Urinary bladder (tissue), 3 donors: ENCODE measurements at regions not wholly inside any gene's neighbourhood (a gene's known extent, or its start where the extent isn't known, plus 50 kb on each side); places are given as distances from the start of the nearest gene placed in this dataset.
"Not testable (repeated sequence)": the region's sequence is repeated elsewhere in the genome, so short reads cannot be mapped to it uniquely, and the experiment has no call there.

Source experiments
- DNase-seq: peaks from one replicate; pipeline ENCODE4 v3.0.0-alpha.2; 2015; ENCODE audit errors: extremely low spot score
- H3K27ac ChIP-seq: one replicate; pipeline ENCODE4 v1.5.1; 2013; ENCODE audit warnings: low read depth, mild to moderate bottlenecking, moderate library complexity
- H3K36me3 ChIP-seq: one replicate; pipeline ENCODE4 v1.6.1; 2013; ENCODE audit warnings: mild to moderate bottlenecking, moderate library complexity; ENCODE audit not compliant: insufficient read depth
- H3K4me1 ChIP-seq: one replicate; pipeline ENCODE4 v1.6.1; 2013; ENCODE audit warnings: mild to moderate bottlenecking, moderate library complexity; ENCODE audit not compliant: insufficient read depth
- H3K4me3 ChIP-seq: one replicate; pipeline ENCODE4 v1.5.1; 2013; ENCODE audit warnings: low read depth, low read length
- WGBS: extraction: QIAGEN DNeasy Blood & Tissue Kit; methylation state at CpG from one replicate; pipeline ENCODE4 v1.1.7; 2013; 5-methylcytosine and 5-hydroxymethylcytosine counted together
- donor health status: healthy with polysubstance abuse.
- donor health status: healthy.

GRCh38 chr6:82612475-82613039 lies 248.9 kb downstream of the TPBG start:
- H3K36me3 ChIP-seq: no peaks in the 10 kb centered on the region
- no peak overlapping the region for H3K4me3 ChIP-seq
- 88% methylated on average over 1 of the region's 1 CpG for WGBS
- peaks cover 2% of the 10 kb centered on the region for H3K4me1 ChIP-seq
- no peak for DNase-seq
- no peak overlapping the region for H3K27ac ChIP-seq

- WGBS: 67% methylated on average over 3 of the region's 3 CpGs
- H3K27ac ChIP-seq: no peak overlapping the region
- H3K4me3 ChIP-seq: no peak overlapping the region
- H3K4me1 ChIP-seq: no peaks in the 10 kb centered on the region
- no peak for DNase-seq
- no peaks in the 10 kb centered on the region for H3K36me3 ChIP-seq
These were observed 250.9 kb downstream of the TPBG start for GRCh38 chr6:82614518-82614917.

- Histone ChIP-seq H3K4me3 (no peak overlapping the region), H3K27ac (no peak overlapping the region), H3K36me3 (no peaks in the 10 kb centered on the region), H3K4me1 (no peaks in the 10 kb centered on the region)
- DNase-seq: no peak
- 88% methylated on average over 4 of the region's 4 CpGs for WGBS
These were observed 252.9 kb downstream of the TPBG start for GRCh38 chr6:82616386-82617028.

- no peak overlapping the region for H3K27ac ChIP-seq
- H3K4me3 ChIP-seq: no peak overlapping the region
- DNase-seq: no peak
- H3K4me1 ChIP-seq: no peaks in the 10 kb centered on the region
- H3K36me3 ChIP-seq: no peaks in the 10 kb centered on the region
These were observed 254.0 kb downstream of the TPBG start for GRCh38 chr6:82617648-82618047.

GRCh38 chr6:82619573-82619972 lies 256.0 kb downstream of the TPBG start:
- DNase-seq: no peak
- Histone ChIP-seq H3K27ac (no peak overlapping the region), H3K36me3 (no peaks in the 10 kb centered on the region), H3K4me3 (no peak overlapping the region), H3K4me1 (no peaks in the 10 kb centered on the region)

GRCh38 chr6:82622461-82622860 lies 258.8 kb downstream of the TPBG start:
- no peaks in the 10 kb centered on the region for H3K36me3 ChIP-seq
- DNase-seq: no peak

GRCh38 chr6:82624251-82624650 lies 260.6 kb downstream of the TPBG start:
- Histone ChIP-seq H3K27ac (no peak overlapping the region), H3K4me1 (no peaks in the 10 kb centered on the region), H3K4me3 (no peak overlapping the region), H3K36me3 (no peaks in the 10 kb centered on the region)
- no peak for DNase-seq
- 93% methylated on average over 3 of the region's 3 CpGs for WGBS

More at GRCh38 chr6:82622461-82622860, 258.8 kb downstream of the TPBG start:
- Histone ChIP-seq H3K27ac (no peak overlapping the region), H3K4me1 (no peaks in the 10 kb centered on the region), H3K4me3 (no peak overlapping the region)

GRCh38 chr6:82626946-82627345 lies 263.3 kb downstream of the TPBG start:
- not testable (repeated sequence) for H3K4me3 ChIP-seq, H3K36me3 ChIP-seq, H3K27ac ChIP-seq, DNase-seq, H3K4me1 ChIP-seq
- WGBS: 92% methylated on average over 2 of the region's 2 CpGs

- DNase-seq: no peak
- no peaks in the 10 kb centered on the region for H3K4me1 ChIP-seq
- no peak overlapping the region for H3K27ac ChIP-seq
- WGBS: 89% methylated on average over 3 of the region's 3 CpGs
- H3K36me3 ChIP-seq: no peaks in the 10 kb centered on the region
- H3K4me3 ChIP-seq: no peak overlapping the region
These were observed 266.3 kb downstream of the TPBG start for GRCh38 chr6:82629921-82630320.

GRCh38 chr6:82641677-82642076 lies 278.1 kb downstream of the TPBG start:
- Histone ChIP-seq H3K4me1 (no peaks in the 10 kb centered on the region), H3K36me3 (no peaks in the 10 kb centered on the region), H3K4me3 (no peak overlapping the region), H3K27ac (no peak overlapping the region)
- DNase-seq: no peak
- WGBS: 79% methylated on average over 1 of the region's 1 CpG

GRCh38 chr6:82645536-82646230 lies 282.1 kb downstream of the TPBG start:
- Histone ChIP-seq H3K4me1 (no peaks in the 10 kb centered on the region), H3K4me3 (no peak overlapping the region), H3K27ac (no peak overlapping the region), H3K36me3 (no peaks in the 10 kb centered on the region)
- WGBS: 73% methylated on average over 3 of the region's 3 CpGs
- no peak for DNase-seq

- WGBS: 77% methylated on average over 1 of the region's 1 CpG
- no peak overlapping the region for H3K4me3 ChIP-seq
- H3K4me1 ChIP-seq: no peaks in the 10 kb centered on the region
- DNase-seq: no peak
- no peaks in the 10 kb centered on the region for H3K36me3 ChIP-seq
- no peak overlapping the region for H3K27ac ChIP-seq
These were observed 282.6 kb downstream of the TPBG start for GRCh38 chr6:82646231-82646615.

GRCh38 chr6:82651845-82652335 lies 288.3 kb downstream of the TPBG start:
- H3K4me3 ChIP-seq: no peak overlapping the region
- no peaks in the 10 kb centered on the region for H3K36me3 ChIP-seq
- DNase-seq: no peak
- no peak overlapping the region for H3K27ac ChIP-seq
- H3K4me1 ChIP-seq: no peaks in the 10 kb centered on the region
- WGBS: 89% methylated on average over 5 of the region's 5 CpGs

GRCh38 chr6:82679232-82679631 lies 315.6 kb downstream of the TPBG start:
- H3K27ac ChIP-seq: no peak overlapping the region
- 98% methylated on average over 2 of the region's 2 CpGs for WGBS
- H3K4me3 ChIP-seq: no peak overlapping the region
- H3K4me1 ChIP-seq: peaks cover 2% of the 10 kb centered on the region
- no peak for DNase-seq
- no peaks in the 10 kb centered on the region for H3K36me3 ChIP-seq
